ENCODE measurements at regions not wholly inside any gene's neighbourhood (a gene's known extent, or its start where the extent isn't known, plus 50 kb on each side); places are given as distances from the start of the nearest gene placed in this dataset.

GRCh38 chr13:109363431-109363830, 423.0 kb downstream of the IRS2 start:
- TF ChIP-seq GATA3 (IDR thresholded peaks at IDR 0.05; ENCODE audit: low read depth, low read length) (no peak), GATA2 (IDR thresholded peaks at IDR 0.05; ENCODE audit: low read depth, low read length) (no peak)
